ENCODE measurements at regions not wholly inside any gene's neighbourhood (a gene's known extent, or its start where the extent isn't known, plus 50 kb on each side); places are given as distances from the start of the nearest gene placed in this dataset.
"Not testable (repeated sequence)": the region's sequence is repeated elsewhere in the genome, so short reads cannot be mapped to it uniquely, and the experiment has no call there.

- H3K27ac ChIP-seq (ENCODE audit: insufficient read depth, low read length, poor library complexity, severe bottlenecking), result not testable (repeated sequence)
These were observed 74.4 kb upstream of the TBC1D5 start for GRCh38 chr3:17816839-17817238.

GRCh38 chr3:17812328-17812727 is 69.9 kb upstream of the TBC1D5 start:
- not testable (repeated sequence) for H3K27ac ChIP-seq (ENCODE audit: insufficient read depth, low read length, poor library complexity, severe bottlenecking); H3K27me3 ChIP-seq (replicated peaks; ENCODE audit: control insufficient read depth, insufficient read depth, low read length, poor library complexity, severe bottlenecking); H3K4me3 ChIP-seq (ENCODE audit: insufficient read depth, low read depth, low read length, poor library complexity, severe bottlenecking); H3K9me3 ChIP-seq (ENCODE audit: control insufficient read depth, low read length); H3K36me3 ChIP-seq (ENCODE audit: control insufficient read depth, insufficient read depth, low read length); H3K4me1 ChIP-seq (ENCODE audit: control insufficient read depth, insufficient read depth, low read length, poor library complexity, severe bottlenecking); DNase-seq

More at GRCh38 chr3:17816839-17817238, 74.4 kb upstream of the TBC1D5 start:
- H3K36me3 ChIP-seq (ENCODE audit: control insufficient read depth, insufficient read depth, low read length); H3K4me3 ChIP-seq (ENCODE audit: insufficient read depth, low read depth, low read length, poor library complexity, severe bottlenecking); H3K27me3 ChIP-seq (replicated peaks; ENCODE audit: control insufficient read depth, insufficient read depth, low read length, poor library complexity, severe bottlenecking); H3K4me1 ChIP-seq (ENCODE audit: control insufficient read depth, insufficient read depth, low read length, poor library complexity, severe bottlenecking); DNase-seq; H3K9me3 ChIP-seq (ENCODE audit: control insufficient read depth, low read length): not testable (repeated sequence)

GRCh38 chr3:17811646-17812045 is 69.2 kb upstream of the TBC1D5 start:
- Histone ChIP-seq H3K4me3 (ENCODE audit: insufficient read depth, low read depth, low read length, poor library complexity, severe bottlenecking) (no peak overlapping the region), H3K4me1 (ENCODE audit: control insufficient read depth, insufficient read depth, low read length, poor library complexity, severe bottlenecking) (no peaks in the 10 kb centered on the region), H3K27me3 (replicated peaks; ENCODE audit: control insufficient read depth, insufficient read depth, low read length, poor library complexity, severe bottlenecking) (no peaks in the 10 kb centered on the region), H3K27ac (ENCODE audit: insufficient read depth, low read length, poor library complexity, severe bottlenecking) (no peak overlapping the region), H3K36me3 (ENCODE audit: control insufficient read depth, insufficient read depth, low read length) (no peaks in the 10 kb centered on the region), H3K9me3 (ENCODE audit: control insufficient read depth, low read length) (no peaks in the 10 kb centered on the region)
- DNase-seq, result no peak

GRCh38 chr3:17810759-17811158 is 68.3 kb upstream of the TBC1D5 start:
- Histone ChIP-seq H3K36me3 (ENCODE audit: control insufficient read depth, insufficient read depth, low read length) (no peaks in the 10 kb centered on the region), H3K4me3 (ENCODE audit: insufficient read depth, low read depth, low read length, poor library complexity, severe bottlenecking) (no peak overlapping the region), H3K27me3 (replicated peaks; ENCODE audit: control insufficient read depth, insufficient read depth, low read length, poor library complexity, severe bottlenecking) (no peaks in the 10 kb centered on the region), H3K9me3 (ENCODE audit: control insufficient read depth, low read length) (no peaks in the 10 kb centered on the region), H3K27ac (ENCODE audit: insufficient read depth, low read length, poor library complexity, severe bottlenecking) (no peak overlapping the region), H3K4me1 (ENCODE audit: control insufficient read depth, insufficient read depth, low read length, poor library complexity, severe bottlenecking) (no peaks in the 10 kb centered on the region)
- no peak for DNase-seq

- DNase-seq, result no peak
- Histone ChIP-seq H3K27ac (ENCODE audit: insufficient read depth, low read length, poor library complexity, severe bottlenecking) (no peak overlapping the region), H3K36me3 (ENCODE audit: control insufficient read depth, insufficient read depth, low read length) (no peaks in the 10 kb centered on the region), H3K27me3 (replicated peaks; ENCODE audit: control insufficient read depth, insufficient read depth, low read length, poor library complexity, severe bottlenecking) (no peaks in the 10 kb centered on the region), H3K4me3 (ENCODE audit: insufficient read depth, low read depth, low read length, poor library complexity, severe bottlenecking) (no peak overlapping the region), H3K9me3 (ENCODE audit: control insufficient read depth, low read length) (no peaks in the 10 kb centered on the region), H3K4me1 (ENCODE audit: control insufficient read depth, insufficient read depth, low read length, poor library complexity, severe bottlenecking) (no peaks in the 10 kb centered on the region)
These were observed 66.6 kb upstream of the TBC1D5 start for GRCh38 chr3:17808994-17809393.

- Histone ChIP-seq H3K4me3 (ENCODE audit: insufficient read depth, low read depth, low read length, poor library complexity, severe bottlenecking) (no peak overlapping the region), H3K27ac (ENCODE audit: insufficient read depth, low read length, poor library complexity, severe bottlenecking) (no peak overlapping the region), H3K36me3 (ENCODE audit: control insufficient read depth, insufficient read depth, low read length) (no peaks in the 10 kb centered on the region), H3K4me1 (ENCODE audit: control insufficient read depth, insufficient read depth, low read length, poor library complexity, severe bottlenecking) (no peaks in the 10 kb centered on the region), H3K27me3 (replicated peaks; ENCODE audit: control insufficient read depth, insufficient read depth, low read length, poor library complexity, severe bottlenecking) (no peaks in the 10 kb centered on the region), H3K9me3 (ENCODE audit: control insufficient read depth, low read length) (no peaks in the 10 kb centered on the region)
- DNase-seq, result no peak
These were observed 64.4 kb upstream of the TBC1D5 start for GRCh38 chr3:17806876-17807275.

- Histone ChIP-seq H3K4me1 (ENCODE audit: control insufficient read depth, insufficient read depth, low read length, poor library complexity, severe bottlenecking) (no peaks in the 10 kb centered on the region), H3K4me3 (ENCODE audit: insufficient read depth, low read depth, low read length, poor library complexity, severe bottlenecking) (no peak overlapping the region), H3K27ac (ENCODE audit: insufficient read depth, low read length, poor library complexity, severe bottlenecking) (no peak overlapping the region), H3K27me3 (replicated peaks; ENCODE audit: control insufficient read depth, insufficient read depth, low read length, poor library complexity, severe bottlenecking) (no peaks in the 10 kb centered on the region), H3K36me3 (ENCODE audit: control insufficient read depth, insufficient read depth, low read length) (no peaks in the 10 kb centered on the region), H3K9me3 (ENCODE audit: control insufficient read depth, low read length) (no peaks in the 10 kb centered on the region)
- no peak for DNase-seq
These were observed 63.8 kb upstream of the TBC1D5 start for GRCh38 chr3:17806201-17806600.

- H3K4me3 ChIP-seq (ENCODE audit: insufficient read depth, low read depth, low read length, poor library complexity, severe bottlenecking), result no peak overlapping the region
- H3K27me3 ChIP-seq (replicated peaks; ENCODE audit: control insufficient read depth, insufficient read depth, low read length, poor library complexity, severe bottlenecking), result no peaks in the 10 kb centered on the region
- H3K9me3 ChIP-seq (ENCODE audit: control insufficient read depth, low read length), result no peaks in the 10 kb centered on the region
- no peaks in the 10 kb centered on the region for H3K36me3 ChIP-seq (ENCODE audit: control insufficient read depth, insufficient read depth, low read length)
- no peak for DNase-seq
- H3K4me1 ChIP-seq (ENCODE audit: control insufficient read depth, insufficient read depth, low read length, poor library complexity, severe bottlenecking), result no peaks in the 10 kb centered on the region
- H3K27ac ChIP-seq (ENCODE audit: insufficient read depth, low read length, poor library complexity, severe bottlenecking), result no peak overlapping the region
These were observed 63.1 kb upstream of the TBC1D5 start for GRCh38 chr3:17805461-17805940.

GRCh38 chr3:17802950-17803349 is 60.5 kb upstream of the TBC1D5 start:
- Histone ChIP-seq H3K9me3 (ENCODE audit: control insufficient read depth, low read length) (no peaks in the 10 kb centered on the region), H3K27me3 (replicated peaks; ENCODE audit: control insufficient read depth, insufficient read depth, low read length, poor library complexity, severe bottlenecking) (no peaks in the 10 kb centered on the region), H3K36me3 (ENCODE audit: control insufficient read depth, insufficient read depth, low read length) (no peaks in the 10 kb centered on the region), H3K27ac (ENCODE audit: insufficient read depth, low read length, poor library complexity, severe bottlenecking) (no peak overlapping the region), H3K4me3 (ENCODE audit: insufficient read depth, low read depth, low read length, poor library complexity, severe bottlenecking) (no peak overlapping the region), H3K4me1 (ENCODE audit: control insufficient read depth, insufficient read depth, low read length, poor library complexity, severe bottlenecking) (no peaks in the 10 kb centered on the region)
- no peak for DNase-seq

- no peaks in the 10 kb centered on the region for H3K4me1 ChIP-seq (ENCODE audit: control insufficient read depth, insufficient read depth, low read length, poor library complexity, severe bottlenecking)
- DNase-seq, result no peak
- H3K27ac ChIP-seq (ENCODE audit: insufficient read depth, low read length, poor library complexity, severe bottlenecking), result no peak overlapping the region
- H3K9me3 ChIP-seq (ENCODE audit: control insufficient read depth, low read length), result no peaks in the 10 kb centered on the region
- no peaks in the 10 kb centered on the region for H3K27me3 ChIP-seq (replicated peaks; ENCODE audit: control insufficient read depth, insufficient read depth, low read length, poor library complexity, severe bottlenecking)
- H3K4me3 ChIP-seq (ENCODE audit: insufficient read depth, low read depth, low read length, poor library complexity, severe bottlenecking), result no peak overlapping the region
- no peaks in the 10 kb centered on the region for H3K36me3 ChIP-seq (ENCODE audit: control insufficient read depth, insufficient read depth, low read length)
These were observed 58.7 kb upstream of the TBC1D5 start for GRCh38 chr3:17801131-17801530.

- H3K27ac ChIP-seq (ENCODE audit: insufficient read depth, low read length, poor library complexity, severe bottlenecking), result no peak overlapping the region
- H3K4me1 ChIP-seq (ENCODE audit: control insufficient read depth, insufficient read depth, low read length, poor library complexity, severe bottlenecking), result no peaks in the 10 kb centered on the region
- no peaks in the 10 kb centered on the region for H3K36me3 ChIP-seq (ENCODE audit: control insufficient read depth, insufficient read depth, low read length)
- H3K9me3 ChIP-seq (ENCODE audit: control insufficient read depth, low read length), result no peaks in the 10 kb centered on the region
- no peak overlapping the region for H3K4me3 ChIP-seq (ENCODE audit: insufficient read depth, low read depth, low read length, poor library complexity, severe bottlenecking)
- no peak for DNase-seq
- no peaks in the 10 kb centered on the region for H3K27me3 ChIP-seq (replicated peaks; ENCODE audit: control insufficient read depth, insufficient read depth, low read length, poor library complexity, severe bottlenecking)
These were observed 57.8 kb upstream of the TBC1D5 start for GRCh38 chr3:17800232-17800631.
